ENCODE measurements at regions not wholly inside any gene's neighbourhood (a gene's known extent, or its start where the extent isn't known, plus 50 kb on each side); places are given as distances from the start of the nearest gene placed in this dataset.

DNA sequence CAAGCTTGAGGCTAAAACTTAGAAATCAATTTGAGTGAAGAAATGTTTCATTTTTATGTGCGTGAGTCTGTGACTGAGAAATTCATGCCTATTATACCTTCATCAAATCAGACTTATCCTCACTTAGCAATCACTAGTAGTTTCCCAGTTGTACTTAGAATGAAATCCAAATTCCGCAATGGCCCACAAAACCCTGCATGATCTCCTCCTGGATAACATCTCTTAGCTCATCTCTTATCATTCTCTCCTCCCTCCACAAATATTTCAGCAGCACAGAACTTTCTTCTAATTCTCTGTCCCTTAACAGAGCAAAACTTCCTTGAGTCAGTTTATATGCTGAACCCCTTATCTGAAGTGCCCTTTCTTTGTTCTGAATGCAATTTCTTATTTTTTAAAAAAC lies 198.8 kb upstream of the TGFBR2 start:
- no peaks in the 10 kb centered on the region for H3K27me3 ChIP-seq
- no peak overlapping the region for H3K27ac ChIP-seq
- H3K4me3 ChIP-seq: no peak overlapping the region
- no peak for DNase-seq
- peaks cover 0 to 4% (median 0%) of the 10 kb centered on the region in 4 donors for H3K4me1 ChIP-seq
- H3K36me3 ChIP-seq: no peaks in the 10 kb centered on the region
- no peaks in the 10 kb centered on the region for H3K9me3 ChIP-seq
- TF ChIP-seq, protein P1, sequence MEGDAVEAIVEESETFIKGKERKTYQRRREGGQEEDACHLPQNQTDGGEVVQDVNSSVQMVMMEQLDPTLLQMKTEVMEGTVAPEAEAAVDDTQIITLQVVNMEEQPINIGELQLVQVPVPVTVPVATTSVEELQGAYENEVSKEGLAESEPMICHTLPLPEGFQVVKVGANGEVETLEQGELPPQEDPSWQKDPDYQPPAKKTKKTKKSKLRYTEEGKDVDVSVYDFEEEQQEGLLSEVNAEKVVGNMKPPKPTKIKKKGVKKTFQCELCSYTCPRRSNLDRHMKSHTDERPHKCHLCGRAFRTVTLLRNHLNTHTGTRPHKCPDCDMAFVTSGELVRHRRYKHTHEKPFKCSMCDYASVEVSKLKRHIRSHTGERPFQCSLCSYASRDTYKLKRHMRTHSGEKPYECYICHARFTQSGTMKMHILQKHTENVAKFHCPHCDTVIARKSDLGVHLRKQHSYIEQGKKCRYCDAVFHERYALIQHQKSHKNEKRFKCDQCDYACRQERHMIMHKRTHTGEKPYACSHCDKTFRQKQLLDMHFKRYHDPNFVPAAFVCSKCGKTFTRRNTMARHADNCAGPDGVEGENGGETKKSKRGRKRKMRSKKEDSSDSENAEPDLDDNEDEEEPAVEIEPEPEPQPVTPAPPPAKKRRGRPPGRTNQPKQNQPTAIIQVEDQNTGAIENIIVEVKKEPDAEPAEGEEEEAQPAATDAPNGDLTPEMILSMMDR (IDR thresholded peaks at IDR 0.05): no peak
- no peak for TF ChIP-seq POLR2A (IDR thresholded peaks at IDR 0.05)

DNA sequence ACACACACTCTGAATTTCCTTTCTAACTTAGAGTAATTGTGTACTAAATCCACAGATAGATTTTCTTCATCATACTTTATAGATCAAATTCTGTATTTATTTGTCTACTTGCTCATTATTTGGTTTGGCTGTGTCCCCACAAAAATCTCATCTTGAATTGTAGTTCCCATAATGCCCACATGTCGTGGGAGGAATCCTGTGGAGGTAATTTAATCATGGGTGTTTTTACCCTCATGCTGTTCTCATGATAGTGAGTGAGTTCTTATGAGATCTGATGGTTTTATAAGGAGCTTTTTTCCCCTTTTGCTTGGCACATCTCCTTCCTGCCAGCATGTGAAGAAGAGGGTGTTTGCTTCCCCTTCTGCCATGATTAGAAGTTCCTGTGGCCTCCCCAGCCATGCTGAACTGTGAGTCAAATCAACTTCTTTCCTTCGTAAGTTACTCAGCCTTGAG lies 198.3 kb upstream of the TGFBR2 start:
- Histone ChIP-seq H3K9me3 (no peaks in the 10 kb centered on the region), H3K4me3 (no peak overlapping the region), H3K4me1 (peaks cover 0 to under 1% (median 0%) of the 10 kb centered on the region in 4 donors), H3K27ac (no peak overlapping the region), H3K36me3 (no peaks in the 10 kb centered on the region), H3K27me3 (no peaks in the 10 kb centered on the region)
- TF ChIP-seq POLR2A (IDR thresholded peaks at IDR 0.05): no peak
- TF ChIP-seq, protein P1 (IDR thresholded peaks at IDR 0.05): no peak
- no peak for DNase-seq

DNA sequence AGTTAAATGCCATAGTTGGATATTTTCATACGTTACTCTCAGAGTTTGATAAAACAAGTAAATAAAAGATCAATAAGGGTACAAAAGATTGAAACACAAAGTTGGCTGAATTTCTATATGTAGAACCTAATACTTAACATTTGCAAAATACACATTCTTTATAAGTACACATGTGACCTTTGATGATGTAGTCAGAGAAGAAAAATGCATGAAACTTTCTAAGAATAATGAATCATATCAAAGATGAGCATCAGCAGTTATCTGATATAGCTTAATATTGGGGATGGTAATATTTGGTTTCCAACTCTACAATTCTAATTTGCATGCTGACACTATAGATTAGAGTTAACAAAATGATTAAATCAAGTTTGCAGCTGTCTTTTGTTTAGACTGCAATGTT lies 188.0 kb upstream of the TGFBR2 start:
- Histone ChIP-seq H3K27ac (no peak overlapping the region), H3K4me3 (no peak overlapping the region), H3K36me3 (no peaks in the 10 kb centered on the region), H3K9me3 (no peaks in the 10 kb centered on the region), H3K4me1 (no peaks in the 10 kb centered on the region), H3K27me3 (no peaks in the 10 kb centered on the region)
- no peak for DNase-seq
- TF ChIP-seq, protein P1 (IDR thresholded peaks at IDR 0.05): no peak
- no peak for TF ChIP-seq POLR2A (IDR thresholded peaks at IDR 0.05)

DNA sequence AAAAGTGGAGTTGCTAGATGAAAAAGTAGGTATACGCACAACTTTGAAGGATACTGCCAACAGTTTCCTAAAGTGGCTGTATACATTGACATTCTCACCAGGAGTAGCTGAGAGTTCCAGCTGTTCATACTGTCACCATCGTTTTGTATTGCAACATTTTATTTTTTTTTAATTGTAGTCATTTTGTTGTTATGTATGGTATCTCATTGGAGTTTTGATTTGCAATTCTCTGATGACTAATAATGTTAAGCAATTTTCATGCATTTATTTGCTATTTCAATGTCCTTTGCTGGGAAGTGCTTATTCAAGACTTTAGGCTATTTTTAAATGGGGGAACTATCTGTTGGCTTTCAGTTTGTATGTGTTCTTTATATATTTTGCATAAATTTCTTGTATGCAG lies 185.1 kb upstream of the TGFBR2 start:
- no peak for DNase-seq
- H3K4me3 ChIP-seq: no peak overlapping the region
- H3K27me3 ChIP-seq: no peaks in the 10 kb centered on the region
- H3K36me3 ChIP-seq: no peaks in the 10 kb centered on the region
- H3K9me3 ChIP-seq: no peaks in the 10 kb centered on the region
- no peaks in the 10 kb centered on the region for H3K4me1 ChIP-seq
- no peak overlapping the region for H3K27ac ChIP-seq
- no peak for TF ChIP-seq POLR2A (IDR thresholded peaks at IDR 0.05)
- TF ChIP-seq, protein P1 (IDR thresholded peaks at IDR 0.05): no peak

DNA sequence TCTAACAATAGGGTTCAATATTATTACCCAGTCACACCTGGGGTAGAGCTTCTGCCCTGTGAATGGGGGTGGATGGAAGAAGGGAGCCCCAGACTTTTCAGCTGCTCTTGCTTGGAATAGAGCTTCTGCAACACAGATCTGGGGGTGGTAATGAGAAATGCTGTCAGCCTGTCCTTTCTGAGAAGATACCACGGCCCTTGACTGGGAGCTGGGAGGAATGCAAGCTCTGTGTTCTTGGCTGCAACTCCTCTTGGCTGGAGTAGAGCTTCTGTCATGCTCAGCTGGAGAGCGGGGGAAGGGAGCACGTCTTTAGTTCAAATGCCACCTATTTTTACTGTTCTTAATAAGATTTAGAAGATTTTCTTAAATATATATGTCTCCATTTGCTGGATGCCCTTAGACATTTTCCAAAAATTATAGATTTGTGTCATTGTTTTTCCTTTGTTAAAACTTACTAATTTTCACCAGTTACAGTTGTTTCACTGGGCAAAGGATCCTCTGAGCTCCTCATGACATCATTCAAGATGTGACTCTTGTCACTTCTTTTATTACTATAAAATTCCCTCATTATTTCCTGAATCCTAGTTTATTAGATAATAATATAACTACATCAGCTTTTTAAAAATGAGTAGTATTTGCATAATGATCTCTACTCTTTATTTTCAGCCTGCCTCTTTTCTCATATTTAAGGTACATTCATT lies 180.0 kb upstream of the TGFBR2 start:
- Histone ChIP-seq H3K27me3 (no peaks in the 10 kb centered on the region), H3K4me3 (no peak overlapping the region), H3K4me1 (no peaks in the 10 kb centered on the region), H3K9me3 (no peaks in the 10 kb centered on the region), H3K36me3 (no peaks in the 10 kb centered on the region), H3K27ac (peak overlapping the region in 1 of 4 donors; percentile 43)
- DNase-seq: peak in 1 of 3 donors; percentile 54
- TF ChIP-seq, protein P1 (IDR thresholded peaks at IDR 0.05): no peak
- no peak for TF ChIP-seq POLR2A (IDR thresholded peaks at IDR 0.05)

Data from Peyer's patch (tissue), 4 donors.